IMR-90 (cell line): ENCODE measurements at regions not wholly inside any gene's neighbourhood (a gene's known extent, or its start where the extent isn't known, plus 50 kb on each side); places are given as distances from the start of the nearest gene placed in this dataset.

Experiments used
- ATAC-seq: fragments of 200-7000 bp; cut with Tn5 transposase; 2 replicates; pipeline ENCODE4 v1.9.1; 2020; ENCODE audit warnings: low read depth, mild to moderate bottlenecking, moderate library complexity
- BruUV-seq: library from RNA; stranded (reverse); fragments of 400-500 nt; replicated peaks from 2 replicates; lab custom pipeline; 2021; lab: Mats Ljungman, UMichigan
- CTCF ChIA-PET: fragments of 300-600 bp; formaldehyde crosslinking; extraction: SDS; loops from one replicate; lab custom pipeline; 2021; ENCODE audit warnings: antibody characterized with exemption; lab: Yijun Ruan, JAX
- POLR2A ChIA-PET: fragments of 300-600 bp; sonication (Branson Sonifier 250); formaldehyde crosslinking; loops from one replicate; lab custom pipeline; 2022; ENCODE audit warnings: antibody characterized with exemption; ENCODE audit not compliant: unreplicated experiment; lab: Charles Lee
- DNase-seq: peaks from one replicate; pipeline ENCODE4 v3.0.0; 2013
- H2AFZ ChIP-seq: replicated peaks from 2 replicates; pipeline ENCODE3; 2013; ENCODE audit warnings: low read length, mild to moderate bottlenecking; ENCODE audit not compliant: poor library complexity
- H2AK5ac ChIP-seq: 2 replicates; pipeline ENCODE4 v1.6.1; 2013; ENCODE audit warnings: low read depth, low read length, inconsistent platforms
- H2AK9ac ChIP-seq: replicated peaks from 2 replicates; pipeline ENCODE3; 2013; ENCODE audit warnings: mild to moderate bottlenecking, low read depth, low read length, moderate library complexity; ENCODE audit not compliant: poor library complexity
- H2BK120ac ChIP-seq: 2 replicates; pipeline ENCODE4 v1.6.1; 2013; ENCODE audit warnings: low read depth, low read length, inconsistent platforms
- H2BK15ac ChIP-seq: 3 replicates; pipeline ENCODE4 v1.6.1; 2013; ENCODE audit warnings: low read depth, low read length, inconsistent platforms
- H2BK20ac ChIP-seq: 2 replicates; pipeline ENCODE4 v1.6.1; 2013; ENCODE audit warnings: low read depth, mild to moderate bottlenecking, inconsistent platforms, low read length, moderate library complexity
- H2BK5ac ChIP-seq: 2 replicates; pipeline ENCODE4 v1.6.1; 2013; ENCODE audit warnings: mild to moderate bottlenecking, low read depth, low read length, inconsistent platforms; ENCODE audit not compliant: poor library complexity, severe bottlenecking
- H3K14ac ChIP-seq: replicated peaks from 2 replicates; pipeline ENCODE4 v1.6.1; 2013; ENCODE audit warnings: low read depth, low read length, inconsistent platforms
- H3K18ac ChIP-seq: 2 replicates; pipeline ENCODE4 v1.6.1; 2013; ENCODE audit warnings: low read depth, low read length, control low read depth
- H3K23ac ChIP-seq: 2 replicates; pipeline ENCODE4 v1.6.1; 2013; ENCODE audit warnings: low read depth, low read length, inconsistent platforms
- H3K27ac ChIP-seq: 2 replicates; pipeline ENCODE4 v1.5.1; 2013; ENCODE audit warnings: mild to moderate bottlenecking, control low read depth, low read length; ENCODE audit not compliant: insufficient read depth
- H3K27me3 ChIP-seq: 2 replicates; pipeline ENCODE4 v1.6.1; 2013; ENCODE audit warnings: low read length; ENCODE audit not compliant: control insufficient read depth, insufficient read depth
- H3K36me3 ChIP-seq: 2 replicates; pipeline ENCODE4 v1.6.1; 2013; ENCODE audit warnings: low read length, mixed read lengths; ENCODE audit not compliant: control insufficient read depth, insufficient read depth
- H3K4ac ChIP-seq: 2 replicates; pipeline ENCODE4 v1.6.1; 2013; ENCODE audit warnings: low read depth, low read length, inconsistent platforms
- H3K4me1 ChIP-seq: 2 replicates; pipeline ENCODE4 v1.6.1; 2013; ENCODE audit warnings: low read length, mixed read lengths; ENCODE audit not compliant: control insufficient read depth, insufficient read depth
- H3K4me2 ChIP-seq: 2 replicates; pipeline ENCODE4 v1.6.1; 2013; ENCODE audit warnings: low read depth, mild to moderate bottlenecking, control low read depth, low read length, moderate library complexity
- H3K4me3 ChIP-seq: 2 replicates; pipeline ENCODE4 v1.5.1; 2013; ENCODE audit warnings: low read depth, mild to moderate bottlenecking, control low read depth, low read length, moderate library complexity; ENCODE audit not compliant: insufficient read depth
- H3K56ac ChIP-seq: 2 replicates; pipeline ENCODE4 v1.6.1; 2013; ENCODE audit warnings: low read length, inconsistent platforms; ENCODE audit not compliant: insufficient read depth; ENCODE audit errors: extremely low read depth
- H3K79me1 ChIP-seq, 2 experiments: 2 replicates each; pipeline ENCODE4 v1.6.1; 2013; ENCODE audit warnings: low read length in 2 of 2, inconsistent platforms in 1 of 2, low read depth in 1 of 2
- H3K9ac ChIP-seq: 2 replicates; pipeline ENCODE4 v1.6.1; 2013; ENCODE audit warnings: low read depth, low read length, control low read depth
- H3K9me1 ChIP-seq: 2 replicates; pipeline ENCODE4 v1.6.1; 2013; ENCODE audit warnings: low read length, inconsistent platforms; ENCODE audit not compliant: insufficient read depth
- H3K9me3 ChIP-seq: 2 replicates; pipeline ENCODE4 v1.6.1; 2013; ENCODE audit warnings: low read length; ENCODE audit not compliant: control insufficient read depth, insufficient read depth
- H4K20me1 ChIP-seq: 2 replicates; pipeline ENCODE4 v1.6.1; 2013; ENCODE audit warnings: low read length, inconsistent platforms; ENCODE audit not compliant: insufficient read depth
- H4K5ac ChIP-seq: 2 replicates; pipeline ENCODE4 v1.6.1; 2013; ENCODE audit warnings: mild to moderate bottlenecking, low read depth, low read length, control low read depth
- H4K8ac ChIP-seq, 2 experiments: 2 replicates each; pipeline ENCODE4 v1.6.1; 2013; ENCODE audit warnings: low read depth in 2 of 2, low read length in 2 of 2, control low read depth in 1 of 2, inconsistent platforms in 1 of 2
- H4K91ac ChIP-seq: 2 replicates; pipeline ENCODE4 v1.6.1; 2013; ENCODE audit warnings: low read depth, low read length, inconsistent platforms; ENCODE audit not compliant: insufficient read depth
- BHLHE40 ChIP-seq: fragments of 150-350 bp; IDR thresholded peaks from 2 replicates; pipeline ENCODE4 v1.6.1; 2016; ENCODE audit warnings: mild to moderate bottlenecking, low read depth, low read length
- CEBPB ChIP-seq: IDR thresholded peaks from 2 replicates; pipeline ENCODE4 v1.6.1; 2012; ENCODE audit warnings: low read depth, low read length, improper control_type of control experiment
- CHD1 ChIP-seq: IDR thresholded peaks from 2 replicates; pipeline ENCODE4 v1.6.1; 2012; ENCODE audit warnings: low read depth, low read length, improper control_type of control experiment
- CTCF ChIP-seq: conservative IDR thresholded peaks from 2 replicates; pipeline ENCODE4 v1.5.1; 2012; ENCODE audit warnings: mild to moderate bottlenecking, low read depth, low read length, improper control_type of control experiment
- ELK1 ChIP-seq: fragments of 150-350 bp; IDR thresholded peaks from 2 replicates; pipeline ENCODE4 v1.6.1; 2016; ENCODE audit warnings: low read depth, mild to moderate bottlenecking, low read length, moderate library complexity, borderline replicate concordance
- FOS ChIP-seq: fragments of 150-350 bp; IDR thresholded peaks from 2 replicates; pipeline ENCODE4 v1.6.1; 2016; ENCODE audit warnings: low read depth, low read length
- MAFK ChIP-seq: IDR thresholded peaks from 2 replicates; pipeline ENCODE4 v1.6.1; 2012; ENCODE audit warnings: low read depth, low read length, improper control_type of control experiment
- MAZ ChIP-seq: IDR thresholded peaks from 2 replicates; pipeline ENCODE4 v1.6.1; 2012; ENCODE audit warnings: low read depth, mild to moderate bottlenecking, low read length, improper control_type of control experiment, moderate library complexity, borderline replicate concordance
- MXI1 ChIP-seq: IDR thresholded peaks from 2 replicates; pipeline ENCODE4 v1.6.1; 2012; ENCODE audit warnings: low read depth, mild to moderate bottlenecking, low read length, moderate library complexity, borderline replicate concordance
- NFE2L2 ChIP-seq: fragments of 150-350 bp; IDR thresholded peaks from 2 replicates; pipeline ENCODE4 v1.6.1; 2016; ENCODE audit warnings: low read depth, mild to moderate bottlenecking, low read length
- POLR2A ChIP-seq: IDR thresholded peaks from 2 replicates; pipeline ENCODE4 v1.6.1; 2012; ENCODE audit warnings: mild to moderate bottlenecking, low read depth, low read length
- RAD21 ChIP-seq: IDR thresholded peaks from 2 replicates; pipeline ENCODE4 v1.6.1; 2012; ENCODE audit warnings: low read length, improper control_type of control experiment
- RCOR1 ChIP-seq: IDR thresholded peaks from 2 replicates; pipeline ENCODE4 v1.6.1; 2012; ENCODE audit warnings: mild to moderate bottlenecking, low read length, improper control_type of control experiment; ENCODE audit not compliant: insufficient replicate concordance
- RFX5 ChIP-seq: IDR thresholded peaks from 2 replicates; pipeline ENCODE4 v1.8.0; 2012; ENCODE audit warnings: low read depth, mild to moderate bottlenecking, low read length, moderate library complexity
- SMC3 ChIP-seq: fragments of 150-350 bp; IDR thresholded peaks from 2 replicates; pipeline ENCODE4 v1.6.1; 2016; ENCODE audit warnings: low read depth, mild to moderate bottlenecking, antibody characterized with exemption, low read length, moderate library complexity
- dilution Hi-C: fragments of 300-500 bp; cut with HindIII; formaldehyde crosslinking; loops from one replicate; pipeline ENCODE4 v1.14.3; 2018; ENCODE audit warnings: low sequenced_read_pairs; ENCODE audit not compliant: unreplicated experiment
- in situ Hi-C: fragments of 300-500 bp; cut with MboI; formaldehyde crosslinking; loops from 3 replicates; pipeline ENCODE4 v1.14.3; 2019; ENCODE audit warnings: low sequenced_read_pairs, inconsistent platforms, mixed read lengths
- intact Hi-C: fragments of 100-400 bp; cut with micrococcal nuclease; formaldehyde crosslinking; loops from 2 replicates; pipeline ENCODE4 v1.10.0; 2022
- TF ChIP-seq, protein P1 (sequence below): fragments of 150-350 bp; IDR thresholded peaks from 2 replicates; pipeline ENCODE4 v1.6.1; 2017; ENCODE audit warnings: mild to moderate bottlenecking, antibody characterized with exemption, low read length, low read depth

DNA sequence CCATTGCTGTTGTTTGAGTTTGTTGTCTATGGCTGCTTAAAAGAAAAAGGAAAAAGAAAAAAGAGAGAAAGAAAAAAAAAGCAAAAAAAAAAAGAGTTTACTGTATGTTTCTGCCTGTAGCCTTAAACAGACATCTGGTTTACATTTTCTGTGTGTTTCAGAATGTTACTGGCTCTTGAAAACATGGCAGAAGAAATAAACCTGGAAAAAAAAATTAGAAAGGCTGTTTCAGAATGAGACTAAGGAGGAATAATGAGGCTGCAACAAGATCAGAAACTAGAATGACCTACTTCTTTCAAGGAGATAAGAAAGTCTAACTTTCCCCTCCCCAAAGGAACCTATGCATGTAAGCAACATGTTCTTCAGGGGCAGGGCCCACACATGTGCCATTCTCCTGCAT lies 292.1 kb downstream of the DIPK2A start:
- no peak overlapping the region for H2BK5ac ChIP-seq
- H3K14ac ChIP-seq, result no peak overlapping the region
- intact Hi-C loops, result no loop called here
- no peak overlapping the region for H2BK120ac ChIP-seq
- H4K8ac ChIP-seq, result no peak overlapping the region
- BruUV-seq, result no TSS peak
- no peak overlapping the region for H3K4me2 ChIP-seq
- no peak overlapping the region for H3K4me3 ChIP-seq
- H3K27ac ChIP-seq, result no peak overlapping the region
- H2BK15ac ChIP-seq, result no peak overlapping the region
- no peaks in the 10 kb centered on the region for H3K36me3 ChIP-seq
- no peaks in the 10 kb centered on the region for H3K79me1 ChIP-seq
- ATAC-seq (no peak), DNase-seq (no peak)
- H3K9me1 ChIP-seq, result no peaks in the 10 kb centered on the region
- no peak overlapping the region for H4K5ac ChIP-seq
- no peaks in the 10 kb centered on the region for H3K27me3 ChIP-seq
- H2AFZ ChIP-seq, result peak overlapping the region; percentile 33
- dilution Hi-C loops, result no loop called here
- POLR2A ChIA-PET, result no interaction called here
- no peak for TF ChIP-seq RCOR1
- no peak for TF ChIP-seq MXI1
- no peak for TF ChIP-seq BHLHE40
- TF ChIP-seq, protein P1, sequence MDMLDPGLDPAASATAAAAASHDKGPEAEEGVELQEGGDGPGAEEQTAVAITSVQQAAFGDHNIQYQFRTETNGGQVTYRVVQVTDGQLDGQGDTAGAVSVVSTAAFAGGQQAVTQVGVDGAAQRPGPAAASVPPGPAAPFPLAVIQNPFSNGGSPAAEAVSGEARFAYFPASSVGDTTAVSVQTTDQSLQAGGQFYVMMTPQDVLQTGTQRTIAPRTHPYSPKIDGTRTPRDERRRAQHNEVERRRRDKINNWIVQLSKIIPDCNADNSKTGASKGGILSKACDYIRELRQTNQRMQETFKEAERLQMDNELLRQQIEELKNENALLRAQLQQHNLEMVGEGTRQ, result no peak
- TF ChIP-seq RAD21, result no peak
- no peak for TF ChIP-seq CEBPB
- TF ChIP-seq SMC3, result no peak
- no peak for TF ChIP-seq CTCF
- TF ChIP-seq NFE2L2, result no peak
- no peak for TF ChIP-seq CHD1
- no peak for TF ChIP-seq ELK1
- no peak for TF ChIP-seq FOS
- no peak for TF ChIP-seq RFX5
- TF ChIP-seq MAFK, result no peak
- no peak for TF ChIP-seq MAZ
- TF ChIP-seq POLR2A, result no peak
- H3K9me3 ChIP-seq, result no peaks in the 10 kb centered on the region
- H2AK5ac ChIP-seq, result no peak overlapping the region
- H3K56ac ChIP-seq, result no peak overlapping the region
- in situ Hi-C loops, result no loop called here
- no peak overlapping the region for H3K23ac ChIP-seq
- no peaks in the 10 kb centered on the region for H4K20me1 ChIP-seq
- no peak overlapping the region for H3K4ac ChIP-seq
- H3K4me1 ChIP-seq, result no peaks in the 10 kb centered on the region
- no peak overlapping the region for H4K91ac ChIP-seq
- no peak overlapping the region for H3K18ac ChIP-seq
- H2AK9ac ChIP-seq, result no peak overlapping the region
- CTCF ChIA-PET, result no interaction called here
- no peak overlapping the region for H3K9ac ChIP-seq
- H2BK20ac ChIP-seq, result no peak overlapping the region
